Nephron progenitor cell (in vitro differentiated cells): ENCODE measurements at regions not wholly inside any gene's neighbourhood (a gene's known extent, or its start where the extent isn't known, plus 50 kb on each side); places are given as distances from the start of the nearest gene placed in this dataset.

Experiments used
- DNase-seq: peaks from one replicate; pipeline ENCODE4 v3.0.0; 2021
- H3K27ac Mint-ChIP-seq: 2 replicates; pipeline ENCODE4 v1.8.0; 2021; ENCODE audit warnings: mild to moderate bottlenecking, moderate library complexity, mixed read lengths
- H3K27me3 Mint-ChIP-seq: 2 replicates; pipeline ENCODE4 v1.8.0; 2021; ENCODE audit warnings: mild to moderate bottlenecking, low read depth, mixed read lengths; ENCODE audit not compliant: poor library complexity
- H3K36me3 Mint-ChIP-seq: 2 replicates; pipeline ENCODE4 v1.8.0; 2021; ENCODE audit warnings: low read depth, mixed read lengths
- H3K4me1 Mint-ChIP-seq: 2 replicates; pipeline ENCODE4 v1.8.0; 2021; ENCODE audit warnings: mixed read lengths
- H3K4me3 Mint-ChIP-seq: 2 replicates; pipeline ENCODE4 v1.8.0; 2021; ENCODE audit warnings: mild to moderate bottlenecking, moderate library complexity, mixed read lengths
- H3K9me3 Mint-ChIP-seq: 2 replicates; pipeline ENCODE4 v1.8.0; 2021; ENCODE audit warnings: mild to moderate bottlenecking, moderate library complexity, mixed read lengths
- TF ChIP-seq, protein P1 (sequence below): fragments of 200-600 bp; sonication (generic); IDR thresholded peaks from 2 replicates; pipeline ENCODE4 v1.5.0; 2021; ENCODE audit warnings: antibody characterized with exemption

DNA sequence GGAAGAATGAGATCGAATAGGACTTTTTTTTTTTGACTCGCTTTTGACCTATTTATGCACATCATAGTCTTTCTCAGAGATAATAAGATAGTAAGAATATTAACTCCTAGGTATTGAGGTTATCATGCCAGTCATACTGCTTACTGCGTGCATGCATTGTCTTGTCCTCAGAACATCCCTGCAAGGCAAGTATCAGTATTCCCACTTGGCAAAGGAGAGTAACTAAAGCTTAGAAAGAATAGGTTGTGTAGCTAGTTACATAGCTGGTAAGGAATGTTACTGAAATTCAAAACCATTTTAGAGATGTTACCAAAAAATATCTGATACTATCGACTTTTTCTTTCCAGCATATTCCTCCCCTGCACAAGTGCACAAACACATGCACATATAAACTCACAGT lies 296.1 kb upstream of the CLINT1 start:
- TF ChIP-seq, protein P1, sequence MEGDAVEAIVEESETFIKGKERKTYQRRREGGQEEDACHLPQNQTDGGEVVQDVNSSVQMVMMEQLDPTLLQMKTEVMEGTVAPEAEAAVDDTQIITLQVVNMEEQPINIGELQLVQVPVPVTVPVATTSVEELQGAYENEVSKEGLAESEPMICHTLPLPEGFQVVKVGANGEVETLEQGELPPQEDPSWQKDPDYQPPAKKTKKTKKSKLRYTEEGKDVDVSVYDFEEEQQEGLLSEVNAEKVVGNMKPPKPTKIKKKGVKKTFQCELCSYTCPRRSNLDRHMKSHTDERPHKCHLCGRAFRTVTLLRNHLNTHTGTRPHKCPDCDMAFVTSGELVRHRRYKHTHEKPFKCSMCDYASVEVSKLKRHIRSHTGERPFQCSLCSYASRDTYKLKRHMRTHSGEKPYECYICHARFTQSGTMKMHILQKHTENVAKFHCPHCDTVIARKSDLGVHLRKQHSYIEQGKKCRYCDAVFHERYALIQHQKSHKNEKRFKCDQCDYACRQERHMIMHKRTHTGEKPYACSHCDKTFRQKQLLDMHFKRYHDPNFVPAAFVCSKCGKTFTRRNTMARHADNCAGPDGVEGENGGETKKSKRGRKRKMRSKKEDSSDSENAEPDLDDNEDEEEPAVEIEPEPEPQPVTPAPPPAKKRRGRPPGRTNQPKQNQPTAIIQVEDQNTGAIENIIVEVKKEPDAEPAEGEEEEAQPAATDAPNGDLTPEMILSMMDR = no peak
- no peak overlapping the region for H3K27ac Mint-ChIP-seq
- DNase-seq = no peak
- no peak overlapping the region for H3K4me3 Mint-ChIP-seq
- no peaks in the 10 kb centered on the region for H3K36me3 Mint-ChIP-seq
- no peaks in the 10 kb centered on the region for H3K27me3 Mint-ChIP-seq
- no peaks in the 10 kb centered on the region for H3K9me3 Mint-ChIP-seq
- no peaks in the 10 kb centered on the region for H3K4me1 Mint-ChIP-seq

DNA sequence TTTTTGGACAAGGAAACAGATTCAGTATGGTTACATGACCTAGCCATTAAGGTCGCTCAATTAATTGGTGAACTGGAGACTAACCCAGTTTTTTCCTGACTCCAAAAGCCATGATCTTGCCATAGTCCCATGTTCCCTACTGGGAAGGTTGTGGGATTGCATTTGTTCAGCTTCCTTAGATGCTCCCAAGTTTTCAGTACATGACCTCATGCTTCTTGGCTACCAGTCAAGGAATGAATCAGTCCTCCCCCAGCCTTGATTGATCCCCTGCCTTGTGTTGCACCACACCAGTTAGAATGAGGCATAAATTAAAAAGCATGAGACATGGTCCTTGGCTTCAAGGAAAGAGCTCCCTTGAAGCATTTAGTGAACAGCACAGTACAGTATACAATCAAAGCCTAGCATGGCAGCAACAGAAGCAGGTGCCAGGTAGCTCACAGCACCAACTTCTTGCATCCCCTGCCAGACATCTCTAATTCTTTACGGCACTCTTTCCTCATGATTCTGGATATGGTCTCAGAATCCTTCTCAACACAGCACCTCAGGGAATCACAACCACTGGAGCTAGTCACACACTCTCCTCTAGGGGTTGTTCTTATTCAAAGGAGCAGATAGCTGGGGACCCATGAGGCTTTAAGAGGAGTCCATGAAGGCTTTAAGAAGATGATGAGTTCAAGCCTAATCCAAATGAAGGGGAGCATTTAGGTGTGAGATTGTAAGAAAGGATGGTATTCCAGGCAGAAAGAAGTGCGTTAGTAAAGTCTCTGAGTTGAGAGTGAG lies 295.5 kb upstream of the CLINT1 start:
- no peak for DNase-seq
- Mint-ChIP-seq H3K27me3 (peaks cover 4% of the 10 kb centered on the region), H3K36me3 (no peaks in the 10 kb centered on the region), H3K9me3 (no peaks in the 10 kb centered on the region), H3K4me1 (no peaks in the 10 kb centered on the region), H3K27ac (no peak overlapping the region), H3K4me3 (no peak overlapping the region)
- TF ChIP-seq, protein P1 = no peak

DNA sequence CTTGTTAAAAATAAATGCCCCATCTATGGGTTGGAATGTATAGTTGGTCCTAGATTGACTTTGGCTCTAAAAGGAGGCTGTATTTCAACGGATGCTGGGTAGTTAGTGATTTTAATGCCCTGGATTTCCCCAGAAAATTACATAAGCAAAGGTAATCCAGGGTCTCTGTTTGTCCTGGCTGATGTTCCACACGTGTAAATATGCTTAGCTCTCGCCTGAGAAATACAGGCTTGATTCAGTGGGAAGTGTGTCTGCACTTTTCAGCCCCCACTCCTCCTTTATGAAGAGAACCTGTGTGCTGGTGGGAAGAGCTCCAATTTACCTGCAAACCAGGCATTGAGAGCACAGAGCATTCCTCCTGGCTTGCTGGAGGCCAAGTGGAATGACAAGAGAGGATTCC lies 294.6 kb upstream of the CLINT1 start:
- H3K36me3 Mint-ChIP-seq = no peaks in the 10 kb centered on the region
- no peak overlapping the region for H3K4me3 Mint-ChIP-seq
- peaks cover 11% of the 10 kb centered on the region for H3K27me3 Mint-ChIP-seq
- H3K4me1 Mint-ChIP-seq = no peaks in the 10 kb centered on the region
- TF ChIP-seq, protein P1 = no peak
- H3K27ac Mint-ChIP-seq = no peak overlapping the region
- no peaks in the 10 kb centered on the region for H3K9me3 Mint-ChIP-seq
- DNase-seq = no peak

DNA sequence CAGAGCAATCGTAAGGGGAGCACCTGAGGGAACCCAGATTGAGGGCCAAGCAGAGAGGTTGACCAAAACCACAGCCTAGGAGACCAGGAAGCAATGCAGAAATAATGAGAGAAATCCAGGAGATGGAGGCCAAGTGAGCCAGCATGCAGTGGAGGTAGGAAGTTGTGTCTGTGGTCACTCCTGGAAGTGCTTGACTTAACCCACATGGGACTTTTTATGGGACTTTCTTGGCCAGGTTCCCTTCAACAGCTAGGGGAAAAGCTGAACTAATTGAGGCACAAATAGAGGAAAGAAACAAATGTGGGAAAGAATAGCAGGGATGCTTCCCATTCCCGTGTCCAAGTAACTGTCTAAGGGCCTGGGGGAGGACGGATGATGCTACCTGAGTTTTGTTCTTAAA lies 293.2 kb upstream of the CLINT1 start:
- Mint-ChIP-seq H3K4me1 (no peaks in the 10 kb centered on the region), H3K27me3 (peaks cover 11% of the 10 kb centered on the region), H3K36me3 (no peaks in the 10 kb centered on the region), H3K9me3 (no peaks in the 10 kb centered on the region), H3K4me3 (no peak overlapping the region), H3K27ac (no peak overlapping the region)
- TF ChIP-seq, protein P1 = no peak
- no peak for DNase-seq

DNA sequence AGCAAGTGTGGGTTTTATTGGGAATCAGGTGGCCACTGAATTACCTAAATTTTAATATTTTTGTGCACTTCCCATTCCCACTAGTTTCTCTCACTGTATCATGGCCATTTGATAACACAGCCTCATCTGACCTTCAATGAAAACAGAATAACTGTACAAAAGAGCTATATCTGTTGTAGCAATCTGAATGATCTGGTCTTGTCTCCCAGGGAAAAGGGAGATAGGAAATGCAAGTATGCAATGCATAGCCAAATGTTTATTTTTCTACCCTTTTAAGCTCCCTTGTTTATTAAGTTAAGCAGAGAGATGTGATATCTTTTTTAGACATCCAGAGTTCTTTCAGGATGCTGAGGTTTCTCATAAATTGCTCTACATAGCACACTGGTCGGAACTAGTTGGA lies 288.3 kb upstream of the CLINT1 start:
- Mint-ChIP-seq H3K36me3 (no peaks in the 10 kb centered on the region), H3K4me1 (no peaks in the 10 kb centered on the region), H3K27ac (no peak overlapping the region), H3K4me3 (no peak overlapping the region), H3K27me3 (peaks cover 11% of the 10 kb centered on the region), H3K9me3 (no peaks in the 10 kb centered on the region)
- TF ChIP-seq, protein P1 = no peak
- no peak for DNase-seq

DNA sequence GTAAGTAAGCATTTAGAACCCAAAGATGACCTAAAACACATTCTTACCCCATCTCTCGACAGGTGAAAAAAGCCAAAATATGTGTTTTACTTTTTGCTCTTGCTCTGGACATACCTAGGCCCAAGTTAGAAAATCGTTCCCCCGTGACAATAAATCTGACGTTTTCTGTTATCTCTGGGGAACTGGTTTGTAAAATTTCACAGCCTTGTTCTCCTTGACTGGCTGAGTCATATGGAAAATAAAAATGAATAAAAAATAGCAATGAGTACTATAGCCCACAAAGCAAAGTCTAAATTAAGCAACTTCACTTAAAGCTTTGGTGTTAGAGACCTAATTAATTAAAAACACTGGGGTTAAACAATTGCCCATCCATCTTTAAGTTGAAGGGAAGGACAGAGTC lies 286.9 kb upstream of the CLINT1 start:
- H3K9me3 Mint-ChIP-seq = no peaks in the 10 kb centered on the region
- no peaks in the 10 kb centered on the region for H3K4me1 Mint-ChIP-seq
- TF ChIP-seq, protein P1 = no peak
- H3K4me3 Mint-ChIP-seq = no peak overlapping the region
- H3K27ac Mint-ChIP-seq = no peak overlapping the region
- peaks cover 11% of the 10 kb centered on the region for H3K27me3 Mint-ChIP-seq
- H3K36me3 Mint-ChIP-seq = no peaks in the 10 kb centered on the region
- DNase-seq = no peak
